ENCODE measurements at regions not wholly inside any gene's neighbourhood (a gene's known extent, or its start where the extent isn't known, plus 50 kb on each side); places are given as distances from the start of the nearest gene placed in this dataset.

DNA sequence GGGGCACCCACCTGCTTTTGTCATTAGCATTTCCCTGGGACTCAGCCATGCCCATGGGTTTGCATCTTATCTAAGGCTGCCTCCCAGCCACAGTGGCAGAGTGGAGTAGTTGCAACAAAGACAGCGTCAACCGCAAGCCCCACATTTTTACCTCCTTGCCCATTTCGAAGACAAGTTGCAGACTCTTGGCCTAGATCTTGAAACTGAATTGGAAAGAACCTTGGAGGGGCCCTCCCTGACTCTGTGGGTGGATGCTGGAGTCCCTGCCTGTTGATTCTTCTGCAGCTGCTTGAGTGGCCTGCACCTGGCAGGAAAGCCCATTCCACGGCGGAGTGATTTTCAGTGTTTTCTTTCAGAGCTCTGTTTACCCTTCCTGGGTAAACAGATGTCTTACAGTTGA lies 309.0 kb downstream of the VRK1 start:
- TF ChIP-seq, protein P1, sequence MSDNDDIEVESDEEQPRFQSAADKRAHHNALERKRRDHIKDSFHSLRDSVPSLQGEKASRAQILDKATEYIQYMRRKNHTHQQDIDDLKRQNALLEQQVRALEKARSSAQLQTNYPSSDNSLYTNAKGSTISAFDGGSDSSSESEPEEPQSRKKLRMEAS (IDR thresholded peaks at IDR 0.05; ENCODE audit: low read depth, low read length), result no peak
- TF ChIP-seq, protein P2, sequence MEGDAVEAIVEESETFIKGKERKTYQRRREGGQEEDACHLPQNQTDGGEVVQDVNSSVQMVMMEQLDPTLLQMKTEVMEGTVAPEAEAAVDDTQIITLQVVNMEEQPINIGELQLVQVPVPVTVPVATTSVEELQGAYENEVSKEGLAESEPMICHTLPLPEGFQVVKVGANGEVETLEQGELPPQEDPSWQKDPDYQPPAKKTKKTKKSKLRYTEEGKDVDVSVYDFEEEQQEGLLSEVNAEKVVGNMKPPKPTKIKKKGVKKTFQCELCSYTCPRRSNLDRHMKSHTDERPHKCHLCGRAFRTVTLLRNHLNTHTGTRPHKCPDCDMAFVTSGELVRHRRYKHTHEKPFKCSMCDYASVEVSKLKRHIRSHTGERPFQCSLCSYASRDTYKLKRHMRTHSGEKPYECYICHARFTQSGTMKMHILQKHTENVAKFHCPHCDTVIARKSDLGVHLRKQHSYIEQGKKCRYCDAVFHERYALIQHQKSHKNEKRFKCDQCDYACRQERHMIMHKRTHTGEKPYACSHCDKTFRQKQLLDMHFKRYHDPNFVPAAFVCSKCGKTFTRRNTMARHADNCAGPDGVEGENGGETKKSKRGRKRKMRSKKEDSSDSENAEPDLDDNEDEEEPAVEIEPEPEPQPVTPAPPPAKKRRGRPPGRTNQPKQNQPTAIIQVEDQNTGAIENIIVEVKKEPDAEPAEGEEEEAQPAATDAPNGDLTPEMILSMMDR (IDR thresholded peaks at IDR 0.05; ENCODE audit: low read depth, low read length), result no peak
- TF ChIP-seq POLR2A (IDR thresholded peaks at IDR 0.05; ENCODE audit: extremely low read depth, insufficient read length) (no peak), MYC (IDR thresholded peaks at IDR 0.05; ENCODE audit: low read depth, low read length) (no peak)

All from NB4 (cell line).